ENCODE measurements at regions not wholly inside any gene's neighbourhood (a gene's known extent, or its start where the extent isn't known, plus 50 kb on each side); places are given as distances from the start of the nearest gene placed in this dataset.

DNA sequence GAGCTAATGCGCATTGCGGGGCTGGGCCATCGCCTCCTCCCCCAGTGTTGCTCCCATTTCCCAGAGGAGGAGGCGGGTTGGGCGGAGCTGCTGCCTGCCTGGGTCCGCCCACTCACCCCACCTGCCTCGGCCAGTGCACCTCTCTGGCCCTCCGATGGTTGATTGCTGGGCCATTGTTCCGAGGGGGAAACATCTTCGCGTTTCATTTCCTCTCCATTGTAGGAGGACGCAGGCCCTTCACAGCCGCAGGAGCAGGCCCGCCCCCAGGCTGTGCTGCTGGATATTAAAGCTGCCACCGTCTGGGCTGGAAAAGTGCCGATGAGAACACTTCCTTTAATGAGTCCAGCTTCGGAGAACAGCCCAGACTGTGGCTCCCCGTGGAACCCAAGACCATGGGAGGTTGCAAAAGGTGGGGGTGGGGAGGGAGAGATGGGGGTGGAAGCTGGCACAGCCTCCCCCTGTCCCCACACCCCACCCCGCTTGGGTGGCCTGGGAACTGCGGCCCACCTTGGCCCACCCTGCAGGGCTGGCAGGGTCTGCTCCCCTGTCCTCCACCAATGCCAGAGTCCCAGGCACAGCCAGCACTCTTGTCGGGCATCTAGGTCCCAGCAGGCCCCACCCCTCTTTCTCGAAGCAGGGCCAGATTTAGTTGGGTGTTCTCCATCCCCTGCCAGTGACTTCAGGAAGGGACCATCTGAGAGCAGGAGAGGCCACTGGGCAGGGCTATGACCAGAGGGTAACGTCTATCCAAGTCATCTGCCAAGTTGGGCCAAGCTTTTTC lies 96.6 kb downstream of the ADRA2C start:
- TF ChIP-seq EP300 (conservative IDR thresholded peaks at IDR 0.05; ENCODE audit: poor library complexity, severe bottlenecking) (no peak), EZH2 (IDR thresholded peaks at IDR 0.05; ENCODE audit: borderline replicate concordance, insufficient read depth, low read length, poor library complexity, severe bottlenecking) (no peak), TAF1 (IDR thresholded peaks at IDR 0.05; ENCODE audit: low read depth) (no peak), POLR2AphosphoS5 (IDR thresholded peaks at IDR 0.05) (no peak), SMC3 (conservative IDR thresholded peaks at IDR 0.05; ENCODE audit: poor library complexity) (no peak), RAD21 (conservative IDR thresholded peaks at IDR 0.05) (no peak), MXI1 (conservative IDR thresholded peaks at IDR 0.05; ENCODE audit: poor library complexity, severe bottlenecking) (no peak), REST (IDR thresholded peaks at IDR 0.05; ENCODE audit: borderline replicate concordance) (no peak)
- TF ChIP-seq, protein P1, sequence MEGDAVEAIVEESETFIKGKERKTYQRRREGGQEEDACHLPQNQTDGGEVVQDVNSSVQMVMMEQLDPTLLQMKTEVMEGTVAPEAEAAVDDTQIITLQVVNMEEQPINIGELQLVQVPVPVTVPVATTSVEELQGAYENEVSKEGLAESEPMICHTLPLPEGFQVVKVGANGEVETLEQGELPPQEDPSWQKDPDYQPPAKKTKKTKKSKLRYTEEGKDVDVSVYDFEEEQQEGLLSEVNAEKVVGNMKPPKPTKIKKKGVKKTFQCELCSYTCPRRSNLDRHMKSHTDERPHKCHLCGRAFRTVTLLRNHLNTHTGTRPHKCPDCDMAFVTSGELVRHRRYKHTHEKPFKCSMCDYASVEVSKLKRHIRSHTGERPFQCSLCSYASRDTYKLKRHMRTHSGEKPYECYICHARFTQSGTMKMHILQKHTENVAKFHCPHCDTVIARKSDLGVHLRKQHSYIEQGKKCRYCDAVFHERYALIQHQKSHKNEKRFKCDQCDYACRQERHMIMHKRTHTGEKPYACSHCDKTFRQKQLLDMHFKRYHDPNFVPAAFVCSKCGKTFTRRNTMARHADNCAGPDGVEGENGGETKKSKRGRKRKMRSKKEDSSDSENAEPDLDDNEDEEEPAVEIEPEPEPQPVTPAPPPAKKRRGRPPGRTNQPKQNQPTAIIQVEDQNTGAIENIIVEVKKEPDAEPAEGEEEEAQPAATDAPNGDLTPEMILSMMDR (IDR thresholded peaks at IDR 0.05; ENCODE audit: poor library complexity, severe bottlenecking) = no peak
- Histone ChIP-seq H3K9me2 (ENCODE audit: insufficient read depth, low read length) (no peaks in the 10 kb centered on the region), H3F3A (ENCODE audit: insufficient read depth, low read length, poor library complexity, severe bottlenecking) (no peaks in the 10 kb centered on the region), H3K4me2 (ENCODE audit: low read length) (no peak overlapping the region), H2AFZ (ENCODE audit: low read depth, low read length) (no peak overlapping the region), H3K9ac (ENCODE audit: low read length) (no peak overlapping the region), H3K27me3 (ENCODE audit: insufficient read depth, low read depth, low read length) (no peaks in the 10 kb centered on the region), H4K20me1 (ENCODE audit: insufficient read depth) (no peaks in the 10 kb centered on the region), H3K9me3 (ENCODE audit: low read length) (no peaks in the 10 kb centered on the region), H3K4me3 (ENCODE audit: low read length) (no peak overlapping the region), H3K79me2 (replicated peaks; ENCODE audit: insufficient read depth, low read length) (no peaks in the 10 kb centered on the region), H3K36me3 (ENCODE audit: insufficient read depth, low read length) (no peaks in the 10 kb centered on the region), H3K27ac (ENCODE audit: low read length) (no peak overlapping the region)

DNA sequence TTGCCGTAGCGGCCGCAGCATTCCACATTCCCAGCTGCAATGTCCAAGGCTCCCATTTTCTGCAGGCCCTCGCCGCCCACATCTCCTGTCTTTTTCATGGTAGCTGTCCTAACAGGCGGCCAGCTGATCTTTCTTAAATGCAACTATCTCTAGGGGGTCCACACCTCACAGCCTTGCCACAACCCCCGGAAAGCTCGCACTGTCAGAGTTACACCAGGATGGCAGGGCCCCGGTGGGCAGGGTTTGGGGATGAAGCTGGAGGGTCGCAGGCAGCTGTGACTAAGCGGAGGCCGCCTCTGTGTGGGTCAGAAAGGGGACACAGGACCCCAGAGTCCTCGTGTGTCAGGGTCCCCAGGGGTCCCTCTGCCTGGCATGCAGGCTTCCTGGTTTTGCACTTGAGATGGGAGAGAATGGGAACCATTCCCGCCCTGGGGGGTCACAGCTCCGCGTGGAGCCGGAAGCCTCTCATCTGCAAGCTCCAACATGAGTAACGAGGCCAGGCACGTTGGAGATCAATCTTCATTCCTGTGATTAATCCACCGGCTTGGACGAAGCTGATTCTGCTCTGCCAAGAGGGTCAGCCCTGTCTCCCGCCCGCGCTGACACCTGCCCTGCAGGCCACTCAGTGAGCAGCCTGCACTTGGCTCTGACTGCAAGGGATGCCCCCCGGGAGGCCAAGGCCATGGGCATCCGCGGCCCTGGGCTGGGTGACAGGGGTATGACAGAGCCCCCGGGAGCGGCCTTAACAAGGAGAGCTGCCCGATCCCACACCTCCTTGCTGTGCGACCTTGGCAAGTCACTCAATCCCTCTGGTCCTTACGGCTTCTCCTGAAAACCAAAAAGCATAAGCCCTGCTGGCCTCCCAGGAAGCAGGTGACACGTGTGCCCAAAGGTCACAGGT lies 97.9 kb downstream of the ADRA2C start:
- Histone ChIP-seq H3K4me3 (ENCODE audit: low read length) (no peak overlapping the region), H2AFZ (ENCODE audit: low read depth, low read length) (no peak overlapping the region), H3K36me3 (ENCODE audit: insufficient read depth, low read length) (no peaks in the 10 kb centered on the region), H3K9ac (ENCODE audit: low read length) (no peak overlapping the region), H3K27ac (ENCODE audit: low read length) (no peak overlapping the region), H4K20me1 (ENCODE audit: insufficient read depth) (no peaks in the 10 kb centered on the region), H3K79me2 (replicated peaks; ENCODE audit: insufficient read depth, low read length) (no peaks in the 10 kb centered on the region), H3K9me3 (ENCODE audit: low read length) (no peaks in the 10 kb centered on the region), H3K4me2 (ENCODE audit: low read length) (no peak overlapping the region), H3F3A (ENCODE audit: insufficient read depth, low read length, poor library complexity, severe bottlenecking) (no peaks in the 10 kb centered on the region), H3K27me3 (ENCODE audit: insufficient read depth, low read depth, low read length) (no peaks in the 10 kb centered on the region), H3K9me2 (ENCODE audit: insufficient read depth, low read length) (no peaks in the 10 kb centered on the region)
- TF ChIP-seq EP300 (conservative IDR thresholded peaks at IDR 0.05; ENCODE audit: poor library complexity, severe bottlenecking) (no peak), SMC3 (conservative IDR thresholded peaks at IDR 0.05; ENCODE audit: poor library complexity) (no peak), RAD21 (conservative IDR thresholded peaks at IDR 0.05) (no peak), EZH2 (IDR thresholded peaks at IDR 0.05; ENCODE audit: borderline replicate concordance, insufficient read depth, low read length, poor library complexity, severe bottlenecking) (no peak), MXI1 (conservative IDR thresholded peaks at IDR 0.05; ENCODE audit: poor library complexity, severe bottlenecking) (no peak), POLR2AphosphoS5 (IDR thresholded peaks at IDR 0.05) (no peak)
- TF ChIP-seq, protein P1 (IDR thresholded peaks at IDR 0.05; ENCODE audit: poor library complexity, severe bottlenecking) = no peak
